Ishikawa (cell line): ENCODE measurements at regions not wholly inside any gene's neighbourhood (a gene's known extent, or its start where the extent isn't known, plus 50 kb on each side); places are given as distances from the start of the nearest gene placed in this dataset.

Experiments
- CEBPB ChIP-seq: IDR thresholded peaks from 2 replicates; pipeline ENCODE4 v1.6.1; 2012
- CREB1 ChIP-seq: IDR thresholded peaks from 2 replicates; pipeline ENCODE4 v1.6.1; 2012; ENCODE audit warnings: low read depth
- EGR1 ChIP-seq: IDR thresholded peaks from 2 replicates; pipeline ENCODE4 v1.6.1; 2012
- EP300 ChIP-seq: IDR thresholded peaks from 2 replicates; pipeline ENCODE4 v1.6.1; 2012; ENCODE audit warnings: borderline replicate concordance
- FOXM1 ChIP-seq: IDR thresholded peaks from 2 replicates; pipeline ENCODE4 v1.6.1; 2012; ENCODE audit warnings: low read depth, borderline replicate concordance
- NFIC ChIP-seq: IDR thresholded peaks from 2 replicates; pipeline ENCODE4 v1.6.1; 2012
- RAD21 ChIP-seq: IDR thresholded peaks from 2 replicates; pipeline ENCODE4 v1.6.1; 2012; ENCODE audit warnings: low read depth
- TAF1 ChIP-seq: IDR thresholded peaks from 2 replicates; pipeline ENCODE4 v1.6.1; 2012; ENCODE audit warnings: low read depth, mild to moderate bottlenecking
- TCF12 ChIP-seq: IDR thresholded peaks from 2 replicates; pipeline ENCODE4 v1.6.1; 2012; ENCODE audit warnings: low read depth
- TEAD4 ChIP-seq: IDR thresholded peaks from 2 replicates; pipeline ENCODE4 v1.6.1; 2012
- YY1 ChIP-seq: IDR thresholded peaks from 2 replicates; pipeline ENCODE4 v1.6.1; 2012; ENCODE audit warnings: low read depth
- ZBTB7A ChIP-seq: IDR thresholded peaks from 2 replicates; pipeline ENCODE4 v1.6.1; 2012; ENCODE audit warnings: low read depth
- TF ChIP-seq, protein P1 (sequence below): IDR thresholded peaks from 2 replicates; pipeline ENCODE4 v1.6.1; 2012
- TF ChIP-seq, protein P2 (sequence below): IDR thresholded peaks from 2 replicates; pipeline ENCODE4 v1.6.1; 2012
- TF ChIP-seq, protein P3 (sequence below): IDR thresholded peaks from 2 replicates; pipeline ENCODE4 v1.6.1; 2012; ENCODE audit warnings: low read depth, mild to moderate bottlenecking

DNA sequence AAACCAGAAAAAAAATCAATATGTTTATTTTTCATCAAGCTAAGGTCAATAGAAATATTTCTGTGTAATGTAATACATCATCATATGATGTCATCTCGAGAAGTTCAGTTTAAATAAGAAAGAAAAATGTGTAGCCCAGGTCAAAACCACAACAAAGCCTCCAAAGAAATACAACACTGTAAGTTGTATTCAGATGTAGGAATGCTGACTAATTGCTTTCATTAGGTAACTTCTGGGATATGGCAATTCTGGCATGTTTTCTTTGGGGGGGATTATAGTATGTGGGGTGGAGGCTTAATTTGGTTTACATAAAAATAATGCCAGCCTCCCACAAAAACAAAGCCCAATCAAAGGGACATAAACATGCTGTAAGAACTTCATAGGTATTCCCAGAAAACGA is 881.8 kb upstream of the CITED2 start:
- TF ChIP-seq CREB1, result no peak
- TF ChIP-seq FOXM1, result no peak
- no peak for TF ChIP-seq CEBPB
- TF ChIP-seq, protein P1, sequence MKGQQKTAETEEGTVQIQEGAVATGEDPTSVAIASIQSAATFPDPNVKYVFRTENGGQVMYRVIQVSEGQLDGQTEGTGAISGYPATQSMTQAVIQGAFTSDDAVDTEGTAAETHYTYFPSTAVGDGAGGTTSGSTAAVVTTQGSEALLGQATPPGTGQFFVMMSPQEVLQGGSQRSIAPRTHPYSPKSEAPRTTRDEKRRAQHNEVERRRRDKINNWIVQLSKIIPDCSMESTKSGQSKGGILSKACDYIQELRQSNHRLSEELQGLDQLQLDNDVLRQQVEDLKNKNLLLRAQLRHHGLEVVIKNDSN, result no peak
- no peak for TF ChIP-seq NFIC
- TF ChIP-seq TEAD4, result no peak
- no peak for TF ChIP-seq EGR1
- no peak for TF ChIP-seq RAD21
- no peak for TF ChIP-seq TCF12
- TF ChIP-seq YY1, result no peak
- no peak for TF ChIP-seq ZBTB7A
- no peak for TF ChIP-seq TAF1
- TF ChIP-seq, protein P2, sequence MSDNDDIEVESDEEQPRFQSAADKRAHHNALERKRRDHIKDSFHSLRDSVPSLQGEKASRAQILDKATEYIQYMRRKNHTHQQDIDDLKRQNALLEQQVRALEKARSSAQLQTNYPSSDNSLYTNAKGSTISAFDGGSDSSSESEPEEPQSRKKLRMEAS, result no peak
- TF ChIP-seq, protein P3, sequence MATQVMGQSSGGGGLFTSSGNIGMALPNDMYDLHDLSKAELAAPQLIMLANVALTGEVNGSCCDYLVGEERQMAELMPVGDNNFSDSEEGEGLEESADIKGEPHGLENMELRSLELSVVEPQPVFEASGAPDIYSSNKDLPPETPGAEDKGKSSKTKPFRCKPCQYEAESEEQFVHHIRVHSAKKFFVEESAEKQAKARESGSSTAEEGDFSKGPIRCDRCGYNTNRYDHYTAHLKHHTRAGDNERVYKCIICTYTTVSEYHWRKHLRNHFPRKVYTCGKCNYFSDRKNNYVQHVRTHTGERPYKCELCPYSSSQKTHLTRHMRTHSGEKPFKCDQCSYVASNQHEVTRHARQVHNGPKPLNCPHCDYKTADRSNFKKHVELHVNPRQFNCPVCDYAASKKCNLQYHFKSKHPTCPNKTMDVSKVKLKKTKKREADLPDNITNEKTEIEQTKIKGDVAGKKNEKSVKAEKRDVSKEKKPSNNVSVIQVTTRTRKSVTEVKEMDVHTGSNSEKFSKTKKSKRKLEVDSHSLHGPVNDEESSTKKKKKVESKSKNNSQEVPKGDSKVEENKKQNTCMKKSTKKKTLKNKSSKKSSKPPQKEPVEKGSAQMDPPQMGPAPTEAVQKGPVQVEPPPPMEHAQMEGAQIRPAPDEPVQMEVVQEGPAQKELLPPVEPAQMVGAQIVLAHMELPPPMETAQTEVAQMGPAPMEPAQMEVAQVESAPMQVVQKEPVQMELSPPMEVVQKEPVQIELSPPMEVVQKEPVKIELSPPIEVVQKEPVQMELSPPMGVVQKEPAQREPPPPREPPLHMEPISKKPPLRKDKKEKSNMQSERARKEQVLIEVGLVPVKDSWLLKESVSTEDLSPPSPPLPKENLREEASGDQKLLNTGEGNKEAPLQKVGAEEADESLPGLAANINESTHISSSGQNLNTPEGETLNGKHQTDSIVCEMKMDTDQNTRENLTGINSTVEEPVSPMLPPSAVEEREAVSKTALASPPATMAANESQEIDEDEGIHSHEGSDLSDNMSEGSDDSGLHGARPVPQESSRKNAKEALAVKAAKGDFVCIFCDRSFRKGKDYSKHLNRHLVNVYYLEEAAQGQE, result no peak
- TF ChIP-seq EP300, result no peak

DNA sequence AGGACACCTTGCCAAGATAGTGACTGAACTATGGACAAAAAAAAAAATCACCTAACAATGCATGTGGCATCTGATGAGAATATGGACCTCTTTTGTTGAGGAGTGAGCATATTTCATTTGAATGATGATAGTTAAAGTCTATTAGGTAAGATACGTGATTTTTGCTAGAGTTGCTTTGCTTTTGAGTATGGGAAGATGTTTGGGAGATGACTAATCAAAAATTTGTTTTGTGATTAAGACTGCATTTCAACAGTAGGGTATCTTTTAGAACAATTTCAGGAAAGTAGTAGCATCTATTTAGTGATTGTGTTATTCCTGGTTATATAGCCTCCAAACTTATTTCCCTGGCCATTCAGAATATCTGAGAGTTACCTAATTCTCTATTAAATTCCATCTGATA is 878.6 kb upstream of the CITED2 start:
- TF ChIP-seq TEAD4, result no peak
- TF ChIP-seq, protein P2, result no peak
- no peak for TF ChIP-seq YY1
- no peak for TF ChIP-seq ZBTB7A
- no peak for TF ChIP-seq CREB1
- no peak for TF ChIP-seq FOXM1
- no peak for TF ChIP-seq CEBPB
- TF ChIP-seq, protein P1, result no peak
- no peak for TF ChIP-seq EP300
- TF ChIP-seq TAF1, result no peak
- TF ChIP-seq, protein P3, result no peak
- no peak for TF ChIP-seq EGR1
- no peak for TF ChIP-seq TCF12
- TF ChIP-seq NFIC, result no peak
- no peak for TF ChIP-seq RAD21

DNA sequence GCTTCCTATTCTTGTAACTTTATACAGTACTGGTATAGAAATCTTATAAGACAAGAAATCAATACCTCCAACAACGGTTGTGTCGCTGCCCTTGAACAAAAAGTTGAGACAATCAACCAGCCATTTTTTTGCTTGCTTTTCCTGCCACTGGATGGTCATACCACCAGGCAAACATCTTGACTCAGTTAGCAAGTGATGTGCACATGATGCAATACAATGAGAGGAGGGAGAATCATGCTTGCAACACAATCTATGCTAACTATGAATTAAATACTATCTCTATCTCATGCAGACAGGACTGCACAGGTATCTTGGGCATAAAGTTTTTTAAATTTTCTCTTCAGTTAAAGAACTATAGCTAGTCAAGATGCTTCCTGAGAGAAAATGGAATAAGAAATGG is 877.7 kb upstream of the CITED2 start:
- TF ChIP-seq TEAD4 (no peak), FOXM1 (no peak), TAF1 (no peak), ZBTB7A (no peak), CREB1 (no peak), EP300 (no peak), CEBPB (no peak), RAD21 (no peak), EGR1 (no peak), NFIC (no peak), TCF12 (no peak), YY1 (no peak)
- TF ChIP-seq, protein P3, result no peak
- TF ChIP-seq, protein P2, result no peak
- TF ChIP-seq, protein P1, result no peak
